K562 (cell line): ENCODE measurements at regions not wholly inside any gene's neighbourhood (a gene's known extent, or its start where the extent isn't known, plus 50 kb on each side); places are given as distances from the start of the nearest gene placed in this dataset.

ENCODE experiments used
- ATAC-seq: fragments of 200-7000 bp; cut with Tn5 transposase; 3 replicates; pipeline ENCODE4 v1.9.1; 2020; ENCODE audit warnings: moderate library complexity
- BruUV-seq: library from RNA; stranded (reverse); fragments of 400-500 nt; replicated peaks from 2 replicates; lab custom pipeline; 2021; lab: Mats Ljungman, UMichigan
- CTCF ChIA-PET: fragments of 300-600 bp; formaldehyde crosslinking; extraction: SDS; loops from one replicate; lab custom pipeline; 2021; ENCODE audit warnings: low intra/inter-chr PET ratio; lab: Yijun Ruan, JAX
- POLR2A ChIA-PET: fragments of 300-600, 350-650 bp; sonication (Branson Sonifier 250); formaldehyde crosslinking; extraction: SDS; loops from one replicate; lab custom pipeline; 2021; ENCODE audit warnings: antibody characterized with exemption, inconsistent platforms; lab: Yijun Ruan, JAX
- DNase-seq, 4 experiments: peaks; one replicate each; pipeline versions ENCODE4 v3.0.0 to v3.0.0-alpha.2; 2011 to 2018; ENCODE audit warnings: low spot score in 3 of 4, mixed read lengths in 3 of 4; ENCODE audit errors: extremely low read depth in 1 of 4
- FAIRE-seq: peaks from 2 replicates; lab custom pipeline; 2011; peaks lifted over from hg19 to GRCh38; lab: Jason Lieb, UNC
- H2AFZ ChIP-seq: 2 replicates; pipeline ENCODE4 v1.6.0; 2011; ENCODE audit warnings: low read depth, low read length, control low read depth, inconsistent platforms
- H3K27ac ChIP-seq: fragments of 200-600 bp; 3 replicates; pipeline ENCODE4 v1.8.0; 2011; ENCODE audit warnings: low read depth, mild to moderate bottlenecking, control low read depth, inconsistent platforms, low read length, moderate library complexity, mixed read lengths; ENCODE audit errors: extremely low read depth
- H3K27me3 ChIP-seq, 2 experiments: fragments of 300-600 bp in 1 of 2; 2 replicates in 1 of 2; 3 replicates in 1 of 2; pipeline versions ENCODE4 v1.6.0 to v1.8.0; 2011; ENCODE audit warnings: inconsistent platforms in 2 of 2, low read length in 2 of 2, mild to moderate bottlenecking in 1 of 2, mixed read lengths in 1 of 2, moderate library complexity in 1 of 2; ENCODE audit not compliant: control insufficient read depth in 2 of 2, insufficient read depth in 2 of 2
- H3K36me3 ChIP-seq: fragments of 300-600 bp; 3 replicates; pipeline ENCODE4 v1.8.0; 2011; ENCODE audit warnings: mild to moderate bottlenecking, low read length, inconsistent platforms; ENCODE audit not compliant: control insufficient read depth, insufficient read depth
- H3K4me1 ChIP-seq, 2 experiments: fragments of 200-600 bp in 1 of 2; replicated peaks in 1 of 2; 2 replicates in 1 of 2; 3 replicates in 1 of 2; pipeline versions ENCODE4 v1.5.1 to v1.8.0; 2011; ENCODE audit warnings: inconsistent platforms in 2 of 2, low read length in 2 of 2, mild to moderate bottlenecking in 1 of 2, mixed read lengths in 1 of 2, moderate library complexity in 1 of 2; ENCODE audit not compliant: control insufficient read depth in 2 of 2, insufficient read depth in 2 of 2
- H3K4me2 ChIP-seq: 2 replicates; pipeline ENCODE4 v1.6.1; 2011; ENCODE audit warnings: low read length, control low read depth, inconsistent platforms, mixed read lengths; ENCODE audit not compliant: insufficient read depth
- H3K4me3 ChIP-seq: fragments of 200-600 bp; sonication (generic), shearing (Covaris generic); 2 replicates; pipeline ENCODE4 v1.5.1; 2016; ENCODE audit warnings: control low read depth, inconsistent platforms
- H3K79me2 ChIP-seq: fragments of 200-600 bp; 3 replicates; pipeline ENCODE4 v1.8.0; 2011; ENCODE audit warnings: low read length, inconsistent platforms; ENCODE audit not compliant: control insufficient read depth, insufficient read depth
- H3K9ac ChIP-seq, 2 experiments: 2 replicates each; pipeline versions ENCODE4 v1.6.0 to v1.6.1; 2011; ENCODE audit warnings: low read depth in 2 of 2, low read length in 2 of 2, control low read depth in 1 of 2, inconsistent platforms in 1 of 2, mild to moderate bottlenecking in 1 of 2, mixed read lengths in 1 of 2; ENCODE audit not compliant: insufficient read depth in 1 of 2
- H3K9me1 ChIP-seq: one replicate; pipeline ENCODE4 v1.6.0; 2011; ENCODE audit warnings: inconsistent platforms, mild to moderate bottlenecking, low read length, moderate library complexity; ENCODE audit not compliant: control insufficient read depth, insufficient read depth
- H3K9me3 ChIP-seq: replicated peaks from 2 replicates; pipeline ENCODE4 v1.5.1; 2011; ENCODE audit warnings: low read depth, low read length, inconsistent platforms; ENCODE audit not compliant: control insufficient read depth, insufficient read depth
- H4K20me1 ChIP-seq: replicated peaks from 2 replicates; pipeline ENCODE4 v1.6.1; 2011; ENCODE audit warnings: low read length, inconsistent platforms, mixed read lengths; ENCODE audit not compliant: control insufficient read depth, insufficient read depth
- CHD2 ChIP-seq: IDR thresholded peaks from 2 replicates; pipeline ENCODE4 v1.6.1; 2011; ENCODE audit warnings: low read depth, low read length
- ESRRA ChIP-seq: fragments of 450-650 bp; IDR thresholded peaks from 2 replicates; pipeline ENCODE4 v1.6.1; 2014; ENCODE audit warnings: low read depth, mild to moderate bottlenecking, moderate library complexity, borderline replicate concordance
- HDAC8 ChIP-seq: fragments of 450-650 bp; IDR thresholded peaks from 2 replicates; pipeline ENCODE4 v1.6.1; 2016; ENCODE audit warnings: mild to moderate bottlenecking, missing genetic modification characterization, moderate library complexity, missing compliant biosample characterization
- HIVEP1 ChIP-seq: fragments of 250-450 bp; sonication (Bioruptor Pico); IDR thresholded peaks from 2 replicates; pipeline ENCODE4 v1.4.0; 2020; ENCODE audit warnings: mild to moderate bottlenecking
- MED1 ChIP-seq: sonication (generic); formaldehyde crosslinking; IDR thresholded peaks from 2 replicates; pipeline ENCODE4 v1.8.1; 2023; ENCODE audit warnings: missing genetic modification reagents, borderline replicate concordance
- POU5F1 ChIP-seq: fragments of 150-350 bp; IDR thresholded peaks from 2 replicates; pipeline ENCODE4 v1.6.1; 2014; ENCODE audit warnings: borderline replicate concordance, low read length, low read depth, mild to moderate bottlenecking; ENCODE audit not compliant: partially characterized antibody
- PURB ChIP-seq: sonication (generic); formaldehyde crosslinking; IDR thresholded peaks from 2 replicates; pipeline ENCODE4 v1.9.0; 2021; ENCODE audit warnings: low read depth, mild to moderate bottlenecking, missing genetic modification reagents
- SIRT6 ChIP-seq: IDR thresholded peaks from one replicate; pipeline ENCODE4 v1.6.1; 2012; ENCODE audit warnings: low read depth, mild to moderate bottlenecking, control low read depth, inconsistent platforms, low read length, moderate library complexity
- TRIM24 ChIP-seq, 2 experiments: fragments of 450-650 bp; IDR thresholded peaks; 2 replicates each; pipeline ENCODE4 v1.6.1; 2016
- WGBS: fragments of 100-300 bp; shearing (Covaris generic); methylation state at CpG from one replicate; pipeline ENCODE4 v1.1.6; 2016; ENCODE audit warnings: low coverage, mixed read lengths; ENCODE audit not compliant: insufficient coverage; ENCODE audit errors: missing lambda C conversion rate; 5-methylcytosine and 5-hydroxymethylcytosine counted together
- in situ Hi-C: fragments of 300-500 bp; cut with MboI; formaldehyde crosslinking; loops from 4 replicates; pipeline ENCODE4 v1.15.0; 2018; ENCODE audit warnings: inconsistent platforms, mixed read lengths
- intact Hi-C: fragments of 100-400 bp; cut with micrococcal nuclease; formaldehyde crosslinking; loops from 2 replicates; pipeline ENCODE4 v1.14.2; 2022
- TF ChIP-seq, protein P1 (sequence below): fragments of 450-650 bp; IDR thresholded peaks from 2 replicates; pipeline ENCODE4 v1.6.1; 2017; ENCODE audit warnings: mild to moderate bottlenecking, moderate library complexity
- TF ChIP-seq, protein P2 (sequence below): fragments of 450-650 bp; conservative IDR thresholded peaks from 2 replicates; pipeline ENCODE4 v1.6.1; 2016; ENCODE audit warnings: missing genetic modification characterization, low read depth, mild to moderate bottlenecking, missing compliant biosample characterization, moderate library complexity
- TF ChIP-seq, protein P3 (sequence below), 2 experiments: fragments of 200-800 bp in 1 of 2; sonication (Bioruptor generic) in 1 of 2; sonication (generic) in 1 of 2; formaldehyde crosslinking in 1 of 2; IDR thresholded peaks in 1 of 2; conservative IDR thresholded peaks in 1 of 2; 2 replicates each; pipeline versions ENCODE4 v1.5.0 to v1.6.1; 2016 to 2020; ENCODE audit warnings: missing compliant biosample characterization in 1 of 2, missing genetic modification characterization in 1 of 2, missing genetic modification reagents in 1 of 2

DNA sequence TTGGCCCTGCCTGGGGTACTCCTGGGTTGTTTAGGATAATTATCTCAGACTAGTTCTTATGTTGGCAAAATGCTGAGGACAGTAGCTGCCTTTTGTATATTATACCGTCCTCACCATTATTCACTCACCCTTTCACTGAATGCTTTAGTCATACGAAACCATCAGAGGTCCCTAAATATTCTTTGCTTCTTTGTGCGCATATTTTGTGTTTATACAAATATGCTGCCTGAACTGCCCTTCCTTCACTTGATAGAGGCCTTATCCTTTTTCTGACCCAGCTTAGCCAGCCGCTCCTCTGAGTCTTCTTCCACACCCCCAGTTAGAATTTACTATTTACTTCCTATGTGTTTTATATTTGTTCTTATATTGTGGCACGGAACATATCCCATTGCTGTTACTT, 70.2 kb upstream of the OSBPL3 start (continued):
- TF ChIP-seq, protein P1, sequence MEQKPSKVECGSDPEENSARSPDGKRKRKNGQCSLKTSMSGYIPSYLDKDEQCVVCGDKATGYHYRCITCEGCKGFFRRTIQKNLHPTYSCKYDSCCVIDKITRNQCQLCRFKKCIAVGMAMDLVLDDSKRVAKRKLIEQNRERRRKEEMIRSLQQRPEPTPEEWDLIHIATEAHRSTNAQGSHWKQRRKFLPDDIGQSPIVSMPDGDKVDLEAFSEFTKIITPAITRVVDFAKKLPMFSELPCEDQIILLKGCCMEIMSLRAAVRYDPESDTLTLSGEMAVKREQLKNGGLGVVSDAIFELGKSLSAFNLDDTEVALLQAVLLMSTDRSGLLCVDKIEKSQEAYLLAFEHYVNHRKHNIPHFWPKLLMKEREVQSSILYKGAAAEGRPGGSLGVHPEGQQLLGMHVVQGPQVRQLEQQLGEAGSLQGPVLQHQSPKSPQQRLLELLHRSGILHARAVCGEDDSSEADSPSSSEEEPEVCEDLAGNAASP, result no peak
- TF ChIP-seq TRIM24 (IDR thresholded peaks at IDR 0.05) (no peak), SIRT6 (no peak)
- TF ChIP-seq, protein P2, sequence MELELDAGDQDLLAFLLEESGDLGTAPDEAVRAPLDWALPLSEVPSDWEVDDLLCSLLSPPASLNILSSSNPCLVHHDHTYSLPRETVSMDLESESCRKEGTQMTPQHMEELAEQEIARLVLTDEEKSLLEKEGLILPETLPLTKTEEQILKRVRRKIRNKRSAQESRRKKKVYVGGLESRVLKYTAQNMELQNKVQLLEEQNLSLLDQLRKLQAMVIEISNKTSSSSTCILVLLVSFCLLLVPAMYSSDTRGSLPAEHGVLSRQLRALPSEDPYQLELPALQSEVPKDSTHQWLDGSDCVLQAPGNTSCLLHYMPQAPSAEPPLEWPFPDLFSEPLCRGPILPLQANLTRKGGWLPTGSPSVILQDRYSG (tag), result no peak
- TF ChIP-seq, protein P3, sequence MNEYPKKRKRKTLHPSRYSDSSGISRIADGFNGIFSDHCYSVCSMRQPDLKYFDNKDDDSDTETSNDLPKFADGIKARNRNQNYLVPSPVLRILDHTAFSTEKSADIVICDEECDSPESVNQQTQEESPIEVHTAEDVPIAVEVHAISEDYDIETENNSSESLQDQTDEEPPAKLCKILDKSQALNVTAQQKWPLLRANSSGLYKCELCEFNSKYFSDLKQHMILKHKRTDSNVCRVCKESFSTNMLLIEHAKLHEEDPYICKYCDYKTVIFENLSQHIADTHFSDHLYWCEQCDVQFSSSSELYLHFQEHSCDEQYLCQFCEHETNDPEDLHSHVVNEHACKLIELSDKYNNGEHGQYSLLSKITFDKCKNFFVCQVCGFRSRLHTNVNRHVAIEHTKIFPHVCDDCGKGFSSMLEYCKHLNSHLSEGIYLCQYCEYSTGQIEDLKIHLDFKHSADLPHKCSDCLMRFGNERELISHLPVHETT (CRISPR knock-in tag; conservative IDR thresholded peaks at IDR 0.05 in 1 of 2, IDR thresholded peaks at IDR 0.05 in 1 of 2), result no peak

DNA sequence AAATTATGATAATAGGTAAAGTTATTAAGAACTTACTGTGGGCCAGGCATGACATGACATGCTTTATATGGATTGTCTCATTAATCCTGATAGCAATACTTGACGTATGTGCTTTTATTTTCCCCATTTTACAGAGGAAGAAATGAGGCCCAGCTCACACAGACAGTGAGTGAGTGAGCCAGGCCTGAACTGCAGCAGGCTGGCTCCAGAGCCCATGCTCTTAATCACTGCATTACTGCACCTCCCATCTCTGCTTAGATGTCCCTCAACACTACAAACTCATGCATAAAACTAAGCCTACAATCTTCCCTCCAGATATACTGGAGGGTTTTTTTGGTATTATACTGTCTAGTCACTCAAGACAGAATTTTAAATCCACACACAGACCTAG, 68.5 kb upstream of the OSBPL3 start:
- Histone ChIP-seq H3K9ac (no peak overlapping the region), H3K36me3 (no peaks in the 10 kb centered on the region), H3K4me3 (no peak overlapping the region), H2AFZ (peak overlapping the region; percentile 99), H3K27me3 (peaks cover 0 to under 1% of the 10 kb centered on the region in 2 experiments; a peak in 1 of 5 replicates), H3K27ac (0 out of 3 replicates have a peak overlapping the region, but pooled peaks have one; percentile 32), H3K79me2 (no peaks in the 10 kb centered on the region), H3K9me1 (no peaks in the 10 kb centered on the region), H4K20me1 (no peaks in the 10 kb centered on the region), H3K4me1 (peaks cover 0 to 5% of the 10 kb centered on the region in 2 experiments; a peak in 2 of 5 replicates), H3K9me3 (no peaks in the 10 kb centered on the region), H3K4me2 (peak overlapping the region; percentile 85)
- ATAC-seq (peak; percentile 66), DNase-seq (no peak), FAIRE-seq (no peak)
- WGBS, result 81% methylated on average over 1 of the region's 1 CpG
- in situ Hi-C loops, result no loop called here
- ChIA-PET POLR2A (interaction anchor here (0.7 to 1.5 kb wide), 3 partner anchors 10 to 836 kb away, joined by 4 to 5 read pairs (median 4); no protein-coding TSS in a partner anchor), CTCF (no interaction called here)
- intact Hi-C loops, result no loop called here
- no TSS peak for BruUV-seq
- no peak for TF ChIP-seq MED1 (CRISPR knock-in tag)
- no peak for TF ChIP-seq PURB
- no peak for TF ChIP-seq ESRRA
- no peak for TF ChIP-seq HDAC8
- TF ChIP-seq POU5F1, result no peak
- TF ChIP-seq CHD2, result no peak
- TF ChIP-seq HIVEP1, result no peak
